CD8-positive, alpha-beta memory T cell (primary cell): ENCODE measurements at regions not wholly inside any gene's neighbourhood (a gene's known extent, or its start where the extent isn't known, plus 50 kb on each side); places are given as distances from the start of the nearest gene placed in this dataset.

Source experiments
- CTCF ChIA-PET: fragments of 350-600 bp; sonication (Branson Sonifier 250); formaldehyde crosslinking; loops from one replicate; lab custom pipeline; 2021; ENCODE audit warnings: antibody characterized with exemption; lab: Charles Lee
- POLR2A ChIA-PET: fragments of 350-600 bp; sonication (Branson Sonifier 250); formaldehyde crosslinking; loops from one replicate; lab custom pipeline; 2021; ENCODE audit warnings: antibody characterized with exemption; lab: Charles Lee
- DNase-seq, 5 donors: peaks; one replicate each; pipeline versions ENCODE4 v3.0.0 to v3.0.0-alpha.2; 2020 to 2022; ENCODE audit warnings: mixed read lengths in 1 of 5
- H3K27ac ChIP-seq: one replicate; pipeline ENCODE4 v1.7.0; 2013; ENCODE audit warnings: low read depth, mild to moderate bottlenecking, low read length, moderate library complexity
- H3K27me3 ChIP-seq: 2 replicates; pipeline ENCODE4 v1.7.0; 2013; ENCODE audit warnings: low read length, mild to moderate bottlenecking; ENCODE audit not compliant: insufficient read depth, poor library complexity, severe bottlenecking
- H3K36me3 ChIP-seq: 2 replicates; pipeline ENCODE4 v1.7.0; 2013; ENCODE audit warnings: mild to moderate bottlenecking, low read length, moderate library complexity; ENCODE audit not compliant: insufficient read depth
- H3K4me1 ChIP-seq: 2 replicates; pipeline ENCODE4 v1.7.0; 2013; ENCODE audit warnings: mild to moderate bottlenecking, low read length, moderate library complexity; ENCODE audit not compliant: insufficient read depth
- H3K4me3 ChIP-seq: 2 replicates; pipeline ENCODE4 v1.7.0; 2013; ENCODE audit warnings: mild to moderate bottlenecking, low read length
- H3K9me3 ChIP-seq: 2 replicates; pipeline ENCODE4 v1.7.0; 2013; ENCODE audit warnings: mild to moderate bottlenecking, low read length
- H3K27ac Mint-ChIP-seq, 8 donors: one replicate each; pipeline ENCODE4 v1.8.0; 2020 to 2021; ENCODE audit warnings: mixed read lengths in 8 of 8, mild to moderate bottlenecking in 6 of 8, inconsistent platforms in 3 of 8, moderate library complexity in 3 of 8
- H3K27me3 Mint-ChIP-seq, 2 donors: one replicate each; pipeline ENCODE4 v1.8.0; 2020 to 2021; ENCODE audit warnings: mixed read lengths in 2 of 2, mild to moderate bottlenecking in 1 of 2, moderate library complexity in 1 of 2
- H3K36me3 Mint-ChIP-seq, 3 donors: one replicate each; pipeline ENCODE4 v1.8.0; 2020 to 2021; ENCODE audit warnings: mixed read lengths in 3 of 3, inconsistent platforms in 1 of 3, mild to moderate bottlenecking in 1 of 3
- H3K4me1 Mint-ChIP-seq, 3 donors: one replicate each; pipeline ENCODE4 v1.8.0; 2020 to 2021; ENCODE audit warnings: mixed read lengths in 3 of 3, inconsistent platforms in 1 of 3, mild to moderate bottlenecking in 1 of 3
- H3K4me3 Mint-ChIP-seq, 7 donors: one replicate each; pipeline ENCODE4 v1.8.0; 2020 to 2021; ENCODE audit warnings: mixed read lengths in 7 of 7, mild to moderate bottlenecking in 6 of 7, moderate library complexity in 4 of 7, inconsistent platforms in 2 of 7
- H3K9me3 Mint-ChIP-seq, 5 donors: one replicate each; pipeline ENCODE4 v1.8.0; 2020 to 2022; ENCODE audit warnings: mixed read lengths in 5 of 5, mild to moderate bottlenecking in 3 of 5, moderate library complexity in 2 of 5, inconsistent platforms in 1 of 5

DNA sequence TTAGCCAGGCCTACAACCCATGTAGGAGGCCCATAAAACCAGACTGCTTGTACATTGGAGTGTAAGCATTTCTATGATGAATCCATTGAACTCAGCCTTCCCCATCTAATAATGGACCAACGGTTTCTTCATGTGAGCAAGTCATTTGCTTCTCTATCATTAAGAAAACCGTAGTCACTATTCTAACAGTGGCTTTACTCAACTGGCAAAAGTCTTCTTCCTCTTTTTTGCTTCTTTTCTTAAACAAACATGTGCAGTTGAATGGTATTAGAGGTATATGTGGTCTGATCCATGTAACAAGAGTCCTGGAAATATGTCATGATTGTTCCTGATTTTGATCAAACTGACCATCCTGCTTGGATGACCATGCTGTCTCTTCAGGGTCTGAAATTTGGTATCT lies 132.4 kb upstream of the STXBP5 start:
- Histone ChIP-seq H3K4me1 (no peaks in the 10 kb centered on the region), H3K27ac (no peak overlapping the region), H3K27me3 (no peaks in the 10 kb centered on the region), H3K9me3 (no peaks in the 10 kb centered on the region), H3K36me3 (no peaks in the 10 kb centered on the region), H3K4me3 (no peak overlapping the region)
- Mint-ChIP-seq H3K27ac (no peak overlapping the region), H3K27me3 (peaks cover 0 to 1% of the 10 kb centered on the region in 2 donors), H3K36me3 (peaks cover 0 to 4% (median 0%) of the 10 kb centered on the region in 3 donors), H3K4me1 (no peaks in the 10 kb centered on the region), H3K4me3 (no peak overlapping the region), H3K9me3 (no peaks in the 10 kb centered on the region)
- POLR2A ChIA-PET, result no interaction called here
- CTCF ChIA-PET, result no interaction called here
- DNase-seq, result no peak

DNA sequence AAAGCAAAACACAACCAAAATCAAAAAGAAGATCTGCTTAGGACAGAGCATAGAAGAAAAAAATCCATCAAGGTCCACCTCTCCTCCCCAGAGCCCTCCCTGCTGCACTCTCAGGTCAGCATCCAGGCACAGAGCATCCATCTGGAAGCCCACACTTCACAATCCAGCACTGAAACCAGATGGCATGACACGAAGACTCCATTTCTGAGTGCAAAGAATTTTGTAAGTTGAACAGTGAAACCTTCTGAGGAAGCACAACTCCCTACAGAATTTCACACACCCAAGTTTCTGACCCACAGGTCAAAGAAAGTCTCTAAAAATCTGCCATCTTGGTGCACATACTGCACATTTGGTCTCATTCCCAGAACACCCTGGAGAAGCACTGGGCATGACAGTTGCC lies 128.8 kb upstream of the STXBP5 start:
- no peak for DNase-seq
- Mint-ChIP-seq H3K4me3 (no peak overlapping the region), H3K36me3 (peaks cover 0 to 2% (median 0%) of the 10 kb centered on the region in 3 donors), H3K4me1 (no peaks in the 10 kb centered on the region), H3K9me3 (no peaks in the 10 kb centered on the region), H3K27ac (no peak overlapping the region), H3K27me3 (peaks cover 1 to 4% of the 10 kb centered on the region in 2 donors)
- Histone ChIP-seq H3K27ac (no peak overlapping the region), H3K27me3 (no peaks in the 10 kb centered on the region), H3K4me1 (no peaks in the 10 kb centered on the region), H3K9me3 (no peaks in the 10 kb centered on the region), H3K36me3 (no peaks in the 10 kb centered on the region), H3K4me3 (no peak overlapping the region)
- POLR2A ChIA-PET, result no interaction called here
- CTCF ChIA-PET, result no interaction called here

DNA sequence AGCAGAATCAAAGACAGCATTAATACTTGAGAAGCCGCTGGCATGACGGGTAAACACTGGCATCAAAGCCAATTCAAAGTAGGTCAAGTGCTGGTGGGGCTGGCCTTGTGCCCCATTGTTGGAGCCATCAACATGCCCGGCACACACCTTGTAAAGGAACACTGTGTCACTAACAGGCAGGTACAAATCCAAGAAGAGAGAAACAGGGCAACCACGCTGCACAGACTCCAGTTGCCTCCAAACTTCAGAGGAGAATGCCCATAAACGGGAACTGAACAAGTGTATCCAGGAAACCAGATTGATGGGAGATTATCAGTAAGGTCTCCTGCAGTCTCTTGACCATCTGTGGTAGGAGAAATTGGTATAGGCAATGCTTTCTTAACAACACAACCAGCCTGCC lies 127.0 kb upstream of the STXBP5 start:
- Mint-ChIP-seq H3K9me3 (no peaks in the 10 kb centered on the region), H3K4me3 (no peak overlapping the region), H3K27ac (no peak overlapping the region), H3K4me1 (no peaks in the 10 kb centered on the region), H3K36me3 (peaks cover 0 to 2% (median 0%) of the 10 kb centered on the region in 3 donors), H3K27me3 (peaks cover 3 to 4% of the 10 kb centered on the region in 2 donors)
- no peak overlapping the region for H3K27ac ChIP-seq
- no peaks in the 10 kb centered on the region for H3K27me3 ChIP-seq
- H3K4me3 ChIP-seq, result no peak overlapping the region
- ChIA-PET CTCF (no interaction called here), POLR2A (no interaction called here)
- no peak for DNase-seq
- no peaks in the 10 kb centered on the region for H3K9me3 ChIP-seq
- no peaks in the 10 kb centered on the region for H3K4me1 ChIP-seq
- H3K36me3 ChIP-seq, result no peaks in the 10 kb centered on the region

DNA sequence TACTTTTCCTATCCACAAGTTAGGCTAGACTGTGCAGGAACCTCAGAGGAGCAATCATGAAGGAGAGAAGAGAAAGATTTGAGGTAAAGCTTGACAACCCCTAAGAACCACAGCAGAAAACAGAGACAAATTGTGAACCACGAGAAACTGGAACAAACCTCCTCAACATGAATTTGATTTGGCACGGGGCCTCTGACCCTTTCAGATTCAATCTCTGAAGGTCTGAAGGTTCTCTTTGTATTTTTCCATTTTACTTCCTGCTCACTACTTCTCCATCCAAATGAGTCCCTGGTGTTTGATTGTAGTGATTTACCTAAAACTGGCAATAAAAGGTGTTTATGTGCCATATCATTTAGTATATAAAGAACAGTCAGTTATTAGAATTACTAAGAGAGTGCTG lies 126.1 kb upstream of the STXBP5 start:
- no peaks in the 10 kb centered on the region for H3K9me3 ChIP-seq
- H3K36me3 Mint-ChIP-seq, result peaks cover 0 to 2% (median 0%) of the 10 kb centered on the region in 3 donors
- H3K27ac Mint-ChIP-seq, result peak overlapping the region in 1 of 8 donors; percentile 45
- no peak overlapping the region for H3K4me3 ChIP-seq
- no peak for DNase-seq
- H3K9me3 Mint-ChIP-seq, result no peaks in the 10 kb centered on the region
- H3K4me3 Mint-ChIP-seq, result no peak overlapping the region
- H3K27me3 ChIP-seq, result no peaks in the 10 kb centered on the region
- H3K4me1 Mint-ChIP-seq, result no peaks in the 10 kb centered on the region
- H3K27me3 Mint-ChIP-seq, result peaks cover 2 to 4% of the 10 kb centered on the region in 2 donors
- H3K4me1 ChIP-seq, result no peaks in the 10 kb centered on the region
- ChIA-PET POLR2A (no interaction called here), CTCF (interaction anchor here (0.7 to 1.0 kb wide), 2 partner anchors 34 to 45 kb away, joined by 3 read pairs; no protein-coding TSS in a partner anchor)
- H3K36me3 ChIP-seq, result no peaks in the 10 kb centered on the region
- H3K27ac ChIP-seq, result no peak overlapping the region

DNA sequence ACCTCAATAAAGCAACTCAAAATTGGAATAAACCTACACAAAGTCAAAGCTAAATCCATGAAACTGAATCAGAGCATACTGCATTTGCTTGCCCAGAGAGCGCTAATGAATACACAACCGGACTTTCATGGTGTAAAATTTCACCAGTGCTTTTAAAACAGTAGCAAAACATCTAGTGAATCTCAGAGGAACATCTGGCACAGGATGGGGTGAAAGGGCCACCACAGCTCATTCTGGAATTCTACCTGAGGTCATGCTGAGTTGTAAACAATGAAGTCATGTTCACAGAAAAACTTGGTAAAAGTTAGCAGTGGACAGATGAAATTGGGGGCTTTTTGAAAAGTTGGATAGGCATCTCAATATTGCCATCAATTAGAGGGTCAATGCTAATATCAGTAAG lies 125.6 kb upstream of the STXBP5 start:
- no peak overlapping the region for H3K4me3 Mint-ChIP-seq
- peaks cover 2 to 4% of the 10 kb centered on the region in 2 donors for H3K27me3 Mint-ChIP-seq

DNA sequence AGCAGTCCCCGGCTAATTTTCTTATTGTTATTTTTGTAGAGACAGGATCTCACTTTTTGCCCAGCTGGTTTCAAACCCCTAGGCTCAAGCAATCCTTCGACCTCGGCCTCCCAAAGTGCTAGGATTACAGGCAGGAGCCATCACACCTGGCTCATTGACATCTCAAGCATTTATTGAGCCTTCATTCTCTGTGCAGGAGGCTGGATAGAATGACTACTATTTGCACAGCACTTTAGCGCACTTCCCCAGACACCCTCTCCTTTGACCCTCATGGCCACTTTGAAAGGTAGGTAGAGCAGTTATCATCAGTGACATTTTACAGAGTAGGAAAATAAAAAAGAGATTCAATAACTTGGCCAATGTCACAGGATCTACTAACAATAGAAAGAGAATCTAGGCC lies 124.0 kb upstream of the STXBP5 start:
- CTCF ChIA-PET, result no interaction called here
- Histone ChIP-seq H3K4me1 (no peaks in the 10 kb centered on the region), H3K4me3 (no peak overlapping the region), H3K9me3 (no peaks in the 10 kb centered on the region), H3K27me3 (no peaks in the 10 kb centered on the region), H3K27ac (no peak overlapping the region), H3K36me3 (no peaks in the 10 kb centered on the region)
- no peak overlapping the region for H3K27ac Mint-ChIP-seq
- POLR2A ChIA-PET, result no interaction called here
- H3K36me3 Mint-ChIP-seq, result peaks cover 0 to 2% (median 0%) of the 10 kb centered on the region in 3 donors
- no peaks in the 10 kb centered on the region for H3K4me1 Mint-ChIP-seq
- H3K27me3 Mint-ChIP-seq, result peaks cover 2 to 4% of the 10 kb centered on the region in 2 donors
- H3K9me3 Mint-ChIP-seq, result no peaks in the 10 kb centered on the region
- no peak for DNase-seq
- no peak overlapping the region for H3K4me3 Mint-ChIP-seq

More for the DNA sequence above, 125.6 kb upstream of the STXBP5 start:
- Mint-ChIP-seq H3K36me3 (peaks cover 0 to 2% (median 0%) of the 10 kb centered on the region in 3 donors), H3K4me1 (no peaks in the 10 kb centered on the region), H3K9me3 (no peaks in the 10 kb centered on the region), H3K27ac (peak overlapping the region in 1 of 8 donors; percentile 45)
- Histone ChIP-seq H3K36me3 (no peaks in the 10 kb centered on the region), H3K4me3 (no peak overlapping the region), H3K4me1 (no peaks in the 10 kb centered on the region), H3K27ac (no peak overlapping the region), H3K9me3 (no peaks in the 10 kb centered on the region), H3K27me3 (no peaks in the 10 kb centered on the region)
- CTCF ChIA-PET, result interaction anchor here (0.7 to 1.0 kb wide), 2 partner anchors 33 to 45 kb away, joined by 3 read pairs; no protein-coding TSS in a partner anchor
- POLR2A ChIA-PET, result no interaction called here
- DNase-seq, result no peak

DNA sequence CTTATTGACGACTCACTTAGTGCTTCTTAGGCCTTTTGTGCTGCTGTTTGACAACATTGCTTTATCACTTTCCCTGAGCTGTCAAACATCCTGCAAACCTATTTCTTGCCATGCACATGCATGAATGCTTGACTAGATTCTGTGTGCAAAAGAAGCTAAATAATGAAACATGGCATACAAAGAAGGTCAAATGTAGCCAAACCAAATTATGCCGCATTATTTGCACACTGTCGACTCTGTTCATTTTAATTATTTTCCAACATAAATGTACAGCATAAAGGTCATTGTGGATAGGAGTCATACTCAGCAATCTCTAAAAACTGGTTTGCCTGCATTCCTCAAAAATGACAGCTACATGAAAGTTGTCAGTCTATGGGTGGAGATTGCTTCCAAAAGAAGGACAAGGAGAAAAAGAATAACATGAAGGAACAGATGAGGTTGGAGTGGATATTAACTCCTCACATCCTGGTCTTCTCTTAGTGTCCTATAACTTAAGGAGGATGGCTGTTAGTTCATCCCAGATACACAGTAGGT lies 123.1 kb upstream of the STXBP5 start:
- Histone ChIP-seq H3K27ac (no peak overlapping the region), H3K9me3 (no peaks in the 10 kb centered on the region), H3K4me3 (no peak overlapping the region), H3K27me3 (no peaks in the 10 kb centered on the region), H3K36me3 (no peaks in the 10 kb centered on the region), H3K4me1 (no peaks in the 10 kb centered on the region)
- no peak for DNase-seq
- no peak overlapping the region for H3K27ac Mint-ChIP-seq
- H3K27me3 Mint-ChIP-seq, result peaks cover 2 to 4% of the 10 kb centered on the region in 2 donors
- H3K36me3 Mint-ChIP-seq, result peaks cover 0 to 2% (median 0%) of the 10 kb centered on the region in 3 donors
- ChIA-PET POLR2A (no interaction called here), CTCF (no interaction called here)
- no peaks in the 10 kb centered on the region for H3K9me3 Mint-ChIP-seq
- H3K4me1 Mint-ChIP-seq, result no peaks in the 10 kb centered on the region
- no peak overlapping the region for H3K4me3 Mint-ChIP-seq

DNA sequence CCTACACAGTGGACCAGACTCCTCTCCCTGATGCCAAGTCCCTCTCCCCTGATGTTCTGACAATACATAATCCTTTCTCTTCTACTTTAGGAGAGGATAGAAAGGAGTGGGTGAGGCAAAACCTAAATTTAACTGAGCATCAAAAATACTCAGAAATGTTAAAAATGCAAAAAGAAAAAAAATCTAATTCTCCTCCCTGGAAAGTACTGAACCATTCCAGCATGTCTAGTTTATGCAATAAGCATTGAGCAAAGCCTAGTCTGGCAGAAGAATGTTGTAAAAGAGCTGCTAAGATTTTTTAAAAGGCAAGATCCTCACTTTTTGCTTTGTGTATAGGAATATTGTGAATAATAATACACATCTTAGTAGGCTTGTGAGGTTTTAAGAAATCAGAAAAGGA lies 116.6 kb upstream of the STXBP5 start:
- Histone ChIP-seq H3K4me1 (no peaks in the 10 kb centered on the region), H3K4me3 (no peak overlapping the region), H3K27me3 (no peaks in the 10 kb centered on the region), H3K9me3 (no peaks in the 10 kb centered on the region), H3K27ac (no peak overlapping the region), H3K36me3 (no peaks in the 10 kb centered on the region)
- Mint-ChIP-seq H3K36me3 (no peaks in the 10 kb centered on the region), H3K27ac (no peak overlapping the region), H3K4me1 (no peaks in the 10 kb centered on the region), H3K9me3 (peaks cover 0 to 4% (median 2%) of the 10 kb centered on the region in 5 donors), H3K4me3 (no peak overlapping the region), H3K27me3 (no peaks in the 10 kb centered on the region)
- ChIA-PET CTCF (no interaction called here), POLR2A (no interaction called here)
- no peak for DNase-seq
